ENCODE measurements at regions not wholly inside any gene's neighbourhood (a gene's known extent, or its start where the extent isn't known, plus 50 kb on each side); places are given as distances from the start of the nearest gene placed in this dataset.

DNA sequence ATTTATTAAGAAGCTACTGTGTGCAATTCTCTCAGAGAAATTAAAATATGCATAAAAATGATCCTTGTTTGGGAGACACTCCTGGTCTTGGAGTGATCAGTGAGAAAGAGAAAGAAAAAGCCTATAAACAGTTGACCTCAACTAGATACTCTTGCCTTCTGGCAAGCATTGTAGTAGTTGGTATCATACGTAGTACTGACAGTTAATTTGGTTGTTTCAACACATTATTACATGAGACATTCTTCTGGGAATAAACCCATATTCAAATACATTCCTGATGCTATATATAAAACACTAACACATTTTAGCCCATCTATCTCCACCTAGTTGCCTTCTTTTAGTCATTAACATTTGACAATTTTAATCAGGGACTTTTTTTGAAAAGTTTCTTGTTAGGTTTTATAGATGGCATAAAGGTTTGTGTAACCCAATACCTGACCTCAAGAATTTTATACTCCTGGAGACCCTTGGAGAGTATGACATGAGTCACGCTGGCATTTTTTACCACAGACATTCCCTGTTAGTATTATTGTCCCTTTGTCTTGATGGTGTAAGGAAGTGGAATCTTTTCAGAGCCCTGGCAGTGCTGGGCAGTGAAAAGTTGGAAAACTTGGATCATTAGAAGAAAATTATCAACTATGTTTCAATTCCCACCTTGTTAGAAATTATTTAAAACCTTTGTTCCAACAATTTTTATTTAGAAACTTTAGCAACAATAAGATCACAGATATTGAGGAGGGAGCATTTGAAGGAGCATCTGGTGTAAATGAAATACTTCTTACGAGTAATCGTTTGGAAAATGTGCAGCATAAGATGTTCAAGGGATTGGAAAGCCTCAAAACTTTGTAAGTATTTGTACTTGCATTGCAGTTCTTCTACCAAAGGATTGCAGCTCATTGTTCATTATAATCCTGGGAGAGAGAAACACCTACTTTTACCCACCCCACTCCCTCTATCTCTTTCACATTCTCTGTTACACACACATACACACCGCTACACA lies 167.1 kb upstream of the PACRGL start:
- DNase-seq, result no peak

DNA sequence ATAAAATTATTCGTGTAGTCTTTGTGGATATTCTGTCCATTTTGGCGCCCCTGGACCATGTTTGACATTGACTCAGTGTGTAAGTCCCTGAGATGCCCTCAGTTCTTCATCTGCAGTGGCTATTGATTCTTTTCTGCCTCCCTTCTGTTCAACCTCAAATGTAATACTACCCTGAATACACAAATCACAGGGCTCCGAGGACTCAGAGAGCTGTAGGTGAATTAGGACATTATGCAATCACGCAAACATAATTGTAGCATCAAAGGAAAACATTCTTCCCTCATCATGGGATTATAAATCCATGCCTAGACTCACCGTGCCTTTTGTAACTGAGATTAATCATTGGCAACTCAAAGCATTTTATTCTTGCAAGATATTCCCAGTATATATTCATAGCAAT lies 161.4 kb upstream of the PACRGL start:
- peak; percentile 95 for DNase-seq

DNA sequence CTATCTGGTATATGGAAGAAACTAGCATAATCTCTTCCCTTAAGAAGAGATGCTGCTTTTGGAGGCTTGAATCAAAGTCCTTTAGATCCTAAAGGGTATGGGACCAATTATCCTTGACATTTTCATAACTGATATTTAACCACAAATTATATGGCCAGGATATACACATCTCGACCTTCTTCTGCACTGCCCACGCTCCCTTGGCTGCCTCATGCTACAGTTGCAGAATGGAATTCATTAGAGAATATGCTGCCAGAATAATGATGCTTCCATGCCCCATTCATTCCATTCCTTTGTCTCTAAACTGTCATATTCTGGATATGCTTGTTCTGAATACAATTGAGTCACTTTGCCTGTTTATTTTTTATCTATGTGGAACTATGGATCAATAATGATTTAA lies 157.1 kb upstream of the PACRGL start:
- DNase-seq, result no peak

DNA sequence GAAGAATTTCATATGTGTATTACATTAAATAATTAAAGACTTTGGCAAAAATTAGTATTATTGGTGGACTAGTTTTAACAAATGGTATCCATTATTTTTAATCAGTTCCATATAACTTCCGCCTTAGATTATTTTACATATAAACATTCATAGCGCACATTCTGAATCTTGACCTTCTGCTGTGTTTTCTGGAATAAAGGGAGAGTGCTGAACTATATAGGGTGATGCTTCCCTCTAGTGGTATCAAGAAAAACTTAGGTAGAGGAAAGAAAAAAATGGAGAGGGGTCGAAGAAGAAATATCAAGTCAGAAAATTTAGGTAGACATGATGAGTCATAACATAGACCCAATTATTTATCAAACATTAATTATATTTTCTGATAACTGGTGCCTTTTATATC lies 155.6 kb upstream of the PACRGL start:
- DNase-seq, result peak; percentile 79

DNA sequence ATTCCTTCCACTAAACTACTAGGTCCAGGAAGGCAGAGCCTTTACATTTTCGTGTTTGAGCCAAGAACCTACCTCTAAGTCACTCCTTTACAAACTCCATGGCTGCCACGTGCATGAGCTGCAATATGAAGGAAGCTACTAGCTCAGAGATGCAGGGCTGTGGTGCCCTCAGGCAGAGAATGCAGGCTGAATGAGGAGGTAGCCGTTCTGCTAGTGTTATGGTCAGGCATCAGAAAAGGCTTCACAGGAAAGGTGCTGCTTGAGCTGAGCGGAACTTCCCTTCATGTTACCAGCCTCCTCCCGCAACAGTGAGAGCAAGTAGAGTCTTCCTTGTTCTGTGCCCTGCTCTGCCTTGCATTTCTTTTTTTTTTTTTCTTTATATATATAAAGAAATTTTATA lies 148.3 kb upstream of the PACRGL start:
- no peak for DNase-seq

DNA sequence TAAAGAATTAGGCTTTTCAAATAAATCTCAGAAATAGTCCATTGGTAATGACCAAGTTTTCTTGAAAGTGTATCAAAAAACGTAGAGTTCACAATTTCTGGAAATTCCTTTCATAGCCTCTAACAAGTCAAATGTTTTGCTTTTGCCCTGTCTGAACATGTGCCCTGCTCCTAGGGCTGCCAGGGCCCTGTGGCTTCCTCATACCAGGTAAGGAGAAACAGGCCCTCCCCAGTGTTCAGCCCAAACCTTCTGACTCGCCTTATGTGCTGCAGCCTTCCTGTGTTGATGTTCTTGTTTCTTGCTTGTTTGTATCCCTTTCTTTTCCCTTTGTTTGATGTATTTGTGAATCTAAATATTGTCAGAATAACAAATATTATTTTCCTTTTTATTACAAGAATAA lies 146.1 kb upstream of the PACRGL start:
- no peak for DNase-seq

DNA sequence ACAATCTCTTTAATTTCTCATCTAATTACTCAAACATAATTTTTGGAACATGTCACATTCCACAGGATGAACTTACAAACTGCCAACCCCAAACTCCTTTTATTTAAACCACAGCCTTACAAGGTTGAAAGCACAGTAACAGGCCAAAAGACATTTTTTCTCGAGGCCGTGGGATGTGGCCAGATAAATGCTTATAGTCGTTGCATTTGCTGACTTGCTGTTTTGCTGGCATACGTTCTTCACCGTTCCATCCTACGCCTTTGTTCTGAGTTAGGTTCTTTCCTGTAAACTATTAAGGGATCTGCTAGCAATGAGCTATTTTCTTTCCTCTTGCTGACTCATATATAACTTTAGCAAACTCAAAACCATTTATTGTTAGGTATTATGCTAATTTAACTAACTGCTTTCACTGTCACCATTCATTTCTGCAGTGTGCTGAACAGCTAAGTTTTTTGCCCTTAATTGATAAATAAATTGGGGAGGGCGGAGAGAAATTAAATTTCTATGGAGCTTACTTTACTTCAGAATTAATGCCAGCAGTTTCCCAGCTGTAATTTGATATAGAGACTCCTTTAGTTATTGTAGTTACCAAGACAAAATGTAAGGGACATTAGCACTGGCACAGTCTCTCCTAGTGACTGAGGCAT lies 135.1 kb upstream of the PACRGL start:
- DNase-seq, result no peak

DNA sequence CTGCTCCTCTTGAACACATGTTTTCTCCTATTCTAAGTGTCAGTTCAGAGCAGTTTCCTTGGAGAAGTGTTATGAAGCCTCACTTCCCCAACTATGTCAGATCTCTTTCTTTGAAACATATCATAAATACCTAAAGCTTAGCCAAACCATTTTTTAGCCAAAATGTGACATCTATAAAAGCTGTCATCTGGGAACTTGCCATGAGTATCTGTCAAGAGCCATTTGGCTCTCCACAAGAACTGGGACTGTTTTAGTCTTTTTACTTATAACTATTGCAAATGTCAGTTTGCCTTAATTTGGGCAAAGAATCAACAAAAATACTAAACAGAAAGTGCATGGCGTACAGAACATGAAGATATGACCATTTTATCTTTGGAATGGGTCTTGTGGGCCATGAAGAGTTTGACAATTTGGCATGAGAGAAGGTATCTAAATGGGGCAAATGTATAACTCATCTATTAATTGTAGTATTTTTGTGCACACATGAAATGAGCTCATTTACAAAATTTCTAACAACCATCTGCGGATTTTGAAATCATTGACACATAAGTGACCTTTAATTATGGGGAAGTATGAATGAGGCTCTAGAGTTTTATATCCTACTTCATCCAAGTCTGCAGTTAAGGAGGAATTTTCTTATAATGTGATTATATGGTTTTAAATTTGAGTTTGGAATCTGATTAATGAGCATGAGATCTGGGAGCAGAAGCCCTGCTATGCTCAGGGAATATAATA lies 129.1 kb upstream of the PACRGL start:
- no peak for DNase-seq

DNA sequence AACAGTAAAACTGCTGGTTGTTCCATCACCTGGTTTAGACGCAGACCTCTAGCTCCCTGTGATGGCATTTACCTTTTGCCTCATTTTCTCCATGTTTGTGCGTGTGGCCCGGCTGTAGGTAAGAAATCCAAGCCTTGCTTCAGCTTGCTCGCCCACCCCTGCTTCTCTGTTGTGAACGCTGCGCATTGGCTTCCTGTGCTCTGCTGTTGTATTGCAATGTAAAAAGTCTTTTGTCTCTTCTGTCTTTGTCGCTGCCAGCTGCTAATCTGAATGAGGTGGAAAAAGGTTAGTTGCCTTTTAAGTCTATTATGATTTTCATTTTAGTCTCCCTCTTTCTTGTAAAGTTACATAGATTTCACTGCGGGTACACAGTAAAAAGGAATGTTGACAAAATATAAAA lies 127.3 kb upstream of the PACRGL start:
- DNase-seq, result no peak

DNA sequence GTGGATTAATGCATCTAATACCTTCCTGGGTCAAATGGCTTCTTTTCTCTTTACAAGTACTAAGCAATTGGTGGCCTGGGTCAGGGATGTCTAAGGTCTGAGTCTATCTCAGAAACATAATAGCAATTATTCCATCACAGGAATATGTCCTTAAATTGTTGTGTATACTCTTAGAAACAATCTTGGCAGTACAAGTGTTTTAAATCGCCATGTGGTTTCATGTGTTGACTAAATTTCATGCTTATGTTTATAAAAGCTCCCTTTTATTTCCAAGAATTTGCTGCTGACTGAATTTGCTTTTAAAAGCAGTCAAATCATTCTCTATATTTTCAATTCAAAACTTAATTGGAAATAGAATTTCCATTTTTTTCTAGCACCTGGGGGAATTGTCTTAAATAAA lies 125.3 kb upstream of the PACRGL start:
- DNase-seq, result no peak

DNA sequence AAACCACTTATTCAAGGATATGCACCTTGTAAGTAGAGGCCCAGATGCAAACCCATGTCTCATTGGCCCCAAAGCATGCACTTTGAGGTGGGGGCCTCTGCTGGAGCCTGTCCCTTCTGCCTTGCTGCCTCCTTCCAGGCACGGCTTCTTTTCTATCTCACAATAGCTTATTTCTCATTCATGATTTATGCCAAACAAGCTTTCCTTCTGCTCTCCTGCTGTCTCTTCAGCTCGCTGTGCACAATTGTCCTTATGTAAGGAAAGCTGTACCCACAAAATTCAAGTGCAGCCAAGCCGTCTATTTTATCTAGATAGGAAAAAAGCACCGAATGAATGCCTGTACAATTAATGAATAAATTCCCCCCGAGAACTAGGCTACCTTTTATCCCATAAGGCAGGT lies 124.8 kb upstream of the PACRGL start:
- no peak for DNase-seq

DNA sequence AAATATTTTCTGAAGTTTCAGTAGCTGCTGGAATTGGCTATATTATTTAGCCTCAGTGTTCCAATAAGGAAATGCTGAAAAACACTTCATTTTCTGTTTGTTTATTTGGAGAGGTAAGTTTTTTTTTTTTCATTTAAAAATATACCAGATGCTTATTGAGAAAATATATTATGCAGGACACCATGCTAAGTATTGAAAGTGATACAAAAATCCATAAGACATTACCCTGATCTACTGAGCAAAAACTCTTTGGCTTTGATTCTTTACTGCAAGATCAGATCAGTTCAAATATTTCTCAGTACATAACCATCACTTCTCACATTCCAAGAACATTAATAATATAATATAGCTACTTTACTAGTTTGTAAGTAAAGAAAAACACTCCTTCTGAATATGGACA lies 123.4 kb upstream of the PACRGL start:
- no peak for DNase-seq

DNA sequence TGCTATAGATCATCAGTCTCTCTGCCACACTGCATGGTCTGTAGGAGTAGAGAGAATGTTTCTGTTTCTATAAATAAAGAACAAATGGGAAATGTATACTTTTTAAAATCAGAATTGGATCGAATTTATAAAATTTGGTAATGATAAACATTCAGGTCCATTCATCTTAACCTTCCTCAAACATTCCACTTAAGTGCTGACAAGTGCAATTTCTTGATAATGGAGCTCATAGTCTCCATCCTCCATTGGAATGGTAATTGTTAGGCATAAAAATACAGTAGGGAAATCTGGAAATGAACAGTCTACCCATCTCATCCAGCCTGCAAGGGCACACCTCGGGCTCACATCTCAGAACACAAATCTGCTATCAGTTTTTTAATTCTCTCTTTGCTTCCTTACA lies 122.6 kb upstream of the PACRGL start:
- no peak for DNase-seq

DNA sequence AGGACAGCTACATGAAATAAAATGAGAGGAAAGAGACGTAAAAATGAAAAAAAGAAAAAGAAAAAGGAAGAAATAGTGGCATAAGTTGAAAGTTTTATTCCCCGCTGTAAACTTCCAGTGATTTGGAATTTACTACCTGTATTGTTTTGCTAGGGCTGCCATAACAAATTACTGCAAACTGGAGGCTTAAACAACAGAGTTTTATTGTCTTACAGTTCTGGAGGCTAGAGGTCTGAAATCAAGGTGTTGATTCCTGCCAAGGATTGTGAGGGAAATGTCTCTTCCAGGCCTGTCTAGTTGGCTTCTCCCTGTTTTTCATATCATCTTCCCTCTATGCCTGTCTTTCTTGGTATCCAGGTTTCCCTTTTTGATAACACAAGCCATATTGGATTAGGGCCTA lies 119.4 kb upstream of the PACRGL start:
- no peak for DNase-seq

DNA sequence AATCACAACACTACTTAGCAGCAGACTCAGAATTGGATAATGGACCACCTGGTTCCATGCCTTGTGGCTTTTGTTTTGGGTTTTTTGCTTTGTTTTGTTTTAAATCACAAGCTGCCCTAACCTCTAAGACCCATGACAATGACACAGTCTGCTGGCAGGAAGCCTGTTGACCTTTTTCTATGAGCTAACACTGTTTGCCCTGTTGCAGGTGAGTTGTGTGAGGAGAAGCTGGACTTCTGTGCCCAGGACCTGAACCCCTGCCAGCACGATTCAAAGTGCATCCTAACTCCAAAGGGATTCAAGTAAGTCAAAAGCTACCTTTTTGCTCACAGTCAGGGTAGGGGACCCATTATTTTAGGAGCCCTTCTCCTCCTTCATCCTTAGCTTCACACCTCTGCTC lies 110.8 kb upstream of the PACRGL start:
- peak; percentile 16 for DNase-seq

DNA sequence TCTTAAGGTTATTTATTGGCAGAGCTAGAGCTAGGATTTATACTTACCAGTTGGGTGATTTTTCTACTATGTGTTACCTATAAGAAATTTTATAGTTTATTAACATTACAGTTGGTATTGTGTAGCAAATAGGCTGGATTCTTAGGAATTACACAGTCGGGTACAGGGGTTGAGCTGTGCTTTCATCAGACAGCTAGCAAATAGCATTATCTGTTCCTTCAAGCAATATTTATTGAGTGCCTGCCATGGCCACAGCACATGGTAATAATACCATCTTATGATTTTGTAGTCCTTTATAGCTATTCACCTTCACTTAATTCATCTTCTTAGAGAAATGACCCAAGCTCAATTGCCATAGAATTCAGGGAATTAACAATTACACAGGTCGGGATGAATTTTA lies 109.4 kb upstream of the PACRGL start:
- DNase-seq, result no peak

DNA sequence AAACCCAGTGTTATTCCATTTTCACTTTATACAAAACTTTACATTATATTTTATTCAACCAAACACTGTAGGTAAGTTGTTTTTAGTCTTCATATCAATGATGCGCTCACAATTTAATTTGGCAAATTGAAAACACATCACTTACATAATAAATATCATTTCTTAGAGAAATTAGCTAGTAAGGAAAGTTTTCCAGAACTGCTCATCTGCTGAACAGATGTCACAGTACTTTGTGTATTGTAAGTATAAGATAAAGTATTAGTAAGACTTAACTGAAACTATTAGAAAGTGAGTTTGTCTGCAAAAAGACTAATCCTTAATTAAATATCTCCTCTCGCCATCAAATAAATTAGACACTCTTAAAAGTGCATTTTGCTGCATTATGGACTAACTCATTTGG lies 108.7 kb upstream of the PACRGL start:
- no peak for DNase-seq

DNA sequence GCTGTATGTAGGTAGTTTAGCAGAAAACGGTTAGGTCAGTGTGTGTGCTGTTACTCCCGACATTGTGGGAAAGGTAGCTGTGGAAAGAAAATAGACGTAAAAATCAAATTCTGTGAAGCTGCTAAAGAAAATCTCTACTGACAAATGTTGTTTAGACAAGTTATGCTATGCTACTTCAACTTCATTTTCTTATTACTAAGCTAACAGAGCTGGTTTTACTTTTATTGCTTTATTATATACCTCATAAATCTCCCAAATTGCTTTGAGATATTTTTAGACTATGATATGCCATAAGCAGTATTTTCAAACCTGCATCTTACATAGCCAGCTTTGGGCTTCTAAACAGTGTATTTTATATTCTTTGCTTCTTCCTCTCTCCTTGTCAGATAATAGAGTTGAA lies 108.2 kb upstream of the PACRGL start:
- DNase-seq, result no peak

DNA sequence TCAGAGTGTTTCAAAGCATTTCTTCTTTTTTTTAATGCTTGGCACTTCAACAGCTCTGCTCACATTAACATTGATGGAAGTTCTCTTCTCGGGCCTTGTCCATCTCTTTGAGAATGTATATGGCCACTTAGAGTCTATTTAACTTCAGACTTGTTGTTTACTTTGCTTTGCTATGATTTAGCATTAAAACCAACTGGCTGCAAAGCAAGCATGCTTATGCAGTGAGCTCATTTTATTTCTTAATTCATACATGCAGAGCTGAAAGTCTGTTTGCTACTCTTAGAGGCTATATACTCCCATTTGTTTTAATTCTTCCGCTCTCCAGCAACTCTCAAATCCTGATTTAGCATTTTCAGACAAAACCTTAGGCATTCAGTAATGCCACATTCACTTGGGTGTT lies 107.6 kb upstream of the PACRGL start:
- peak; percentile 7 for DNase-seq

DNA sequence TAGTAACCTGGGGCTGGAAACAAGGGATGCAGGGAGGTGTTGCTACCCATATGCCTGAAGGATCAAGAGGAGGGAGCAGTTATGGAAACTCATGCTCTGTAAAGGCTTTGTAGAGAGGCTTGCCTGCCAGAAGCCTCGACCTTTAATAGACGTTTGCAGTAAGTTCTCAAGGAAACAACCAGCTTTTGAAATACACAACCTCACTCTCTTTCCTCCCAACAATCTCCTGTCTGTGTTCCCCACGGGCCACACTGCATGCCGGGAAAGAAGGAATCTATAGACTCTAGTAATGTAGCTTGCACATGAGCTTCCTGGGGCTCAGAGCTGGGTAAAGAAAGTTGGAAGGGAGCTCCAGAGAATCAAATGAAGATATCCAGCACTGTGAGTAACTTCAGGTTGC lies 101.6 kb upstream of the PACRGL start:
- DNase-seq, result no peak

DNA sequence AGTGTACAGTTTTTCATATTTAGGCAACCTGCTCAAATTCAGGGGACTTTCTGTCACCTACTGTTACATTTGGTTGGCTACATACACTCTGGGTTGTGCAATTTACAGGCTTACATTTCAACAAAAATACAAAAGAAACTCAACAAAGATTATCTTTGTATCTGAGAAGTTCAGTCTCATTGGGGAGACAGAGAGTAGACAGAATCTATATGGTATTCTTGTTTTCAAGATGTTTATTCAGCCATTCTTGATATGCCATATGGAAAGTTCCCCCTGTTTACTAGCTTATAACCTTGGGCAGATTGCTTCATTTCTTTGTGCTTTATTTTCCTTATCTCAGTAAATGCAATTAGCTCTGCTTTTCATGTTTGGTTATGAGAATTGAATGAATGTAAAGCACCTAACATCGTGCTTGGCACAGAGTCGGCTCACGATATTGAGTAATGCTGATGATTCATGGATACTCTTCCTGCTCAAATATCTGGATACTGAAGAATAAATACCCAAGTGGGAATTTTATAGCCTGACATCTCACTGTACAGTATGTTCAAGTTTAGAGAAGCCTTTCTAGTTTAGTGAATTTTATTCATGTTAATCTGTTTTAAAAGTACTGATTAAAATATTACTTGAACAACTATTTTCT lies 96.5 kb upstream of the PACRGL start:
- DNase-seq, result no peak

DNA sequence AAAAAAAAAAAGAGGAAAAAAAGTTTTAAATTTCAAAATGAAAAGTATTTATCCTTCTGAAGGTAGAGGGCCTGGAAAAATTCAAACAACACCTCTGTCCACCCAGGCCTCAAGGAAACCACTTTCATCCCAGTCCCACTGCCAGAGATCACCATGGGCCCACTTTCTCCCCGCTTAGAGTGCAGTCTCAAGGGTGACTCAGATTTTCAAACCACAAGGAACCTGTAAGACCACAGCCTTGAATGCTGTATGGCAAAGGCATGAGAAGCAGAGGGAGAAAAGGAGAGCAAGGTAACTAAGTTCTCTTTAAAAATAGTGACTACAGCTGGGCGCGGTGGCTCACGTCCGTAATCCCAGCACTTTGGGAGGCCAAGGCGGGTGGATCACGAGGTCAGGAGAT lies 87.9 kb upstream of the PACRGL start:
- DNase-seq, result no peak

DNA sequence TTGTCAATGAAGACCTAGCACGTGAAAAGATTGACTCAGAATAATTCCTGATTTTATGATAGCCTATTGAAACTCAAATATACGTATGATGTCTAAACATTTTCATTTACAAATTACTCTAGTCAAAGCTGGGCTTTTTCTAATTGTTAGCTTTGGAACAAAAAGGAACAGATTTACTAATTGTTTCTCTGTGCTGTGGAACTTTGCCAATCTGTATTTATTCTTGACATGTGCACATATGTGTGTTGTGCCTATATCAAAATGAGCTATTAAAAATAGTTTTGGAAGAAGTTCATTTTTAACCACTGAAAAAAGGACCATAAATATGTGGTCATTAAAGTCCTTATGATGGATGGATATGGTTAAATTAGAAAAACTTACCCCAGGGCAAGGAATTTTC lies 85.4 kb upstream of the PACRGL start:
- DNase-seq, result no peak
